ENCODE measurements at regions not wholly inside any gene's neighbourhood (a gene's known extent, or its start where the extent isn't known, plus 50 kb on each side); places are given as distances from the start of the nearest gene placed in this dataset.

DNA sequence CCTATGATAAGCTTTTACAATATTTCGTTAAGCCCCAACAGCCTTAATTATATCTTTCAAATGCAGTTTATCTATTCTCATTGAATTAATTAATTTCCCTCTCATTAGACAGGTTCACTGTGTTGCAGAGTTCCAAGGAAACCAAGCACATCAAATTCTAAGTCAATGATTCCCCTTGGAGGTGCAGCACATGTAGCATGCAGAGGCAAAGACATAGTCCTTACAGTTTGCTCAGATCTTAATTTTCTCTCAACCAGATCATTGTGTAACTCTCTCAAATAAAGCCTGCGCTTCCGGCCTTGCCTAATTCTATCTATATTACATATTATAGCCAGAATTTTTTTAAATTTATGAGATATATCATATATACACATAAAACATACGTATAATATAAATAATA is 205.4 kb downstream of the GRIA2 start:
- TF ChIP-seq, protein P1, sequence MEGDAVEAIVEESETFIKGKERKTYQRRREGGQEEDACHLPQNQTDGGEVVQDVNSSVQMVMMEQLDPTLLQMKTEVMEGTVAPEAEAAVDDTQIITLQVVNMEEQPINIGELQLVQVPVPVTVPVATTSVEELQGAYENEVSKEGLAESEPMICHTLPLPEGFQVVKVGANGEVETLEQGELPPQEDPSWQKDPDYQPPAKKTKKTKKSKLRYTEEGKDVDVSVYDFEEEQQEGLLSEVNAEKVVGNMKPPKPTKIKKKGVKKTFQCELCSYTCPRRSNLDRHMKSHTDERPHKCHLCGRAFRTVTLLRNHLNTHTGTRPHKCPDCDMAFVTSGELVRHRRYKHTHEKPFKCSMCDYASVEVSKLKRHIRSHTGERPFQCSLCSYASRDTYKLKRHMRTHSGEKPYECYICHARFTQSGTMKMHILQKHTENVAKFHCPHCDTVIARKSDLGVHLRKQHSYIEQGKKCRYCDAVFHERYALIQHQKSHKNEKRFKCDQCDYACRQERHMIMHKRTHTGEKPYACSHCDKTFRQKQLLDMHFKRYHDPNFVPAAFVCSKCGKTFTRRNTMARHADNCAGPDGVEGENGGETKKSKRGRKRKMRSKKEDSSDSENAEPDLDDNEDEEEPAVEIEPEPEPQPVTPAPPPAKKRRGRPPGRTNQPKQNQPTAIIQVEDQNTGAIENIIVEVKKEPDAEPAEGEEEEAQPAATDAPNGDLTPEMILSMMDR (IDR thresholded peaks at IDR 0.05), result no peak
- no peak for TF ChIP-seq POLR2A (IDR thresholded peaks at IDR 0.05)

Measured in uterus (tissue), 2 donors.